DMS153 (cell line): ENCODE measurements at regions not wholly inside any gene's neighbourhood (a gene's known extent, or its start where the extent isn't known, plus 50 kb on each side); places are given as distances from the start of the nearest gene placed in this dataset.
"Not testable (repeated sequence)": the region's sequence is repeated elsewhere in the genome, so short reads cannot be mapped to it uniquely, and the experiment has no call there.

Source experiments
- DNase-seq: peaks from one replicate; lab custom pipeline; 2025; lab: John Stamatoyannopoulos, UW

GRCh38 chr11:38438091-38438490 is 1840.1 kb upstream of the RAG2 start:
- DNase-seq, result no peak

DNA sequence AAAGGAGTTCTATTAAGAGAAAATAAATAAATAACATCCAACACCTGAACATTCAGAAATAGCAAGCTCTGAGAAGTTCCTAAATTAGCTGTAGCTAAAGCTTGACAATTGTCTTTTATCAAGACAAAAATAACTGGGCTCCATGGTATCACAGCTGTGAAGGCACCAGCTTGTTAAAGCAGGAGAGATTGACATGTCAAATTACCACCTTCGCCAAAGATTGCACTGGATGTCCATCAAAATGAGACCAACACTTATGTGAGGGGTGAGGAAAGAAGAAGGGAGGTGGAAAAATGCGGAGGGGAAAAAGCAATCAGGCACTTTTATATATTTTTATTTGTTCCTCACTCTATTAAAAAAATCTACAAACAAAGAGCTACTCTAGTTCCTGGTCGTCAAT is 1827.5 kb upstream of the RAG2 start:
- no peak for DNase-seq

GRCh38 chr11:38423042-38423441 is 1825.0 kb upstream of the RAG2 start:
- no peak for DNase-seq

DNA sequence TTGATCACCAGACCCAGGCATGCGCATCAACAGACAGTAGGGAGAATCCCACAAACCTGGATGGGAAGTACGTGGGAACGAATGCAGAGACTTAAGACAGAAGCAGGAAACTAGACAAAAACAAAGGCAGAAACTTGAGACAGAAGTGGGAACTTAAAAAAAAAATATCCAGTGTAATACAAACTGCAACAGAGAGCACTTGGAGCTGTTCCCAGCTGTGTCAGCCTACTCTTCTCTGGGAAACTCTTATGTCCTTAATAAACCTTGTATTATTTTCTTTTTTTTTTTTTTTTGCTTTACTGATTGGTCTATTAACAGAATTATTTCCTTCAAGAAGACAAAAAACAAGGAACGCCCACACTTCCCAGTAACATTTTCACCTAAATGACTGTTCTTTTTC is 1818.1 kb upstream of the RAG2 start:
- DNase-seq, result no peak

- no peak for DNase-seq
These were observed 1813.1 kb upstream of the RAG2 start for GRCh38 chr11:38411149-38411548.

GRCh38 chr11:38402063-38402462 is 1804.0 kb upstream of the RAG2 start:
- DNase-seq, result no peak

- no peak for DNase-seq
These were observed 1794.1 kb upstream of the RAG2 start for GRCh38 chr11:38392176-38392575.

DNA sequence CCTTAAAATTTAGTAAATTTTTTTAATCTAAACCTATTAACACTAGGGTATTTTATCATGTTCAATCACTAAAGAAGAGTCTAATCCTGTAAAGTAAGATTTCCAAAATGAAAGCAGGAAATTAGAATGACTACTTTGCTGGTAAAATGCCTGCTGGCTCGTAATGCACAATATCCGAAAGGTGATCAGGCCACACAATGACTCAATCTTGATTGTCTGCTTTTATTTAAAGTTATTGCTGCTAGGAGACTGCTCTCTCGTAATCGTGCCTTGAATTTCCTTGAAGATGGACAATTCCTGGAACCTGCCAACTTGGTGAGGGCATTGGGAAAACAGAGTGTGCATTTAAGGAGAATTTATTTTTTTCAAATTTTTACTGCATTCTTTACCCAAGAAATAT is 1786.5 kb upstream of the RAG2 start:
- no peak for DNase-seq

GRCh38 chr11:38365274-38365673 is 1767.2 kb upstream of the RAG2 start:
- DNase-seq, result no peak

- DNase-seq, result no peak
These were observed 1758.2 kb upstream of the RAG2 start for GRCh38 chr11:38356255-38356654.

- DNase-seq, result no peak
These were observed 1747.2 kb upstream of the RAG2 start for GRCh38 chr11:38345286-38345685.

DNA sequence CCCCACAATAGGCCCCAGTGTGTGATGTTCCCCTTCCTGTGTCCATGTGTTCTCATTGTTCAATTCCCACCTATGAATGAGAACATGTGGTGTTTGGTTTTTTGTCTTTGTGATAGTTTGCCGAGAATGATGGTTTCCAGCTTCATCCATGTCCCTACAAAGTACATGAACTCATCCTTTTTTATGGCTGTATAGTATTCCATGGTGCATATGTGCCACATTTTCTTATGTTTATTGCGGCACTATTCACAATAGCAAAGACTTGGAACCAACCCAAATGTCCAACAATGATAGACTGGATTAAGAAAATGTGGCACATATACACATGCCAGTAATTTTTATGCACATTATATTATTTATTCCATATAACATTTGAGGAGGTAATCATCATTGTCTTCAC is 1743.6 kb upstream of the RAG2 start:
- not testable (repeated sequence) for DNase-seq

- no peak for DNase-seq
These were observed 1741.9 kb upstream of the RAG2 start for GRCh38 chr11:38339835-38340440.

DNA sequence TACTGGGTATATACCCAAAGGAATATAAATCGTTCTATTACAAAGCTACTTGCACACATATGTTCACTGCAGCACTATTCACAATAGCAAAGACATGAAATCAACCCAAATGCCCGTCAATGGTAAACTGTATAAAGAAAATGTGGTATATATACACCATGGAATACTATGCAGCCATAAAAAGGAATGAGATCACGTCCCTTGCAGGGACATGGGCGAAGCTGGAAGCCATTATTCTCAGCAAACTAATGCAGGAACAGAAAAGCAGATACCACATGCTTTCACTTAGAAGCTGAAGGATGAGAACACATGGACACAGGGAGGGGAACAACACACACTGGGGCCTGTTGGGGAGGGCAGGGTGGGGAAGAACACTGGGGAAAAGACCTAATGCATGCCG is 1740.0 kb upstream of the RAG2 start:
- DNase-seq, result not testable (repeated sequence)

GRCh38 chr11:38332046-38332445 is 1734.0 kb upstream of the RAG2 start:
- no peak for DNase-seq

- no peak for DNase-seq
These were observed 1732.5 kb upstream of the RAG2 start for GRCh38 chr11:38330578-38330977.

- no peak for DNase-seq
These were observed 1726.1 kb upstream of the RAG2 start for GRCh38 chr11:38323961-38324761.

DNA sequence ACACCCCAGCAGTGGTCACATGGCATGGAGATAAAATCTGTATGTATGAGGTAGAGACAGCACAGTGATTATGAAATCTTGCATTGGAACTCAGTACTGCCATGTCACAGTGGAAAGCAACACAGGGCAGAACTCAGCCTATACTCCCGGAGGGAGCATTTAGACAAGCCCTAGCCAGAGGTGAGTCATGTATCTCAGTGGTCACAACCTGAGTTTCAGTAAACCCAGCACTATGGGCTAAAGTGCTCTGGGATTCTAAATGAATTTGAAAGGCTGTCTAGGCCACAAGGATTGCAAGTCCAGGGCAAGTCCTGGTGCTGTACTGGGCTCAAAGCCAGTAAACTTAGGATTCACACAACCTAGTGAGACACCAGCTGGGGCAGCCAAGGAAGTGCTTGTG is 1717.1 kb upstream of the RAG2 start:
- DNase-seq, result no peak

DNA sequence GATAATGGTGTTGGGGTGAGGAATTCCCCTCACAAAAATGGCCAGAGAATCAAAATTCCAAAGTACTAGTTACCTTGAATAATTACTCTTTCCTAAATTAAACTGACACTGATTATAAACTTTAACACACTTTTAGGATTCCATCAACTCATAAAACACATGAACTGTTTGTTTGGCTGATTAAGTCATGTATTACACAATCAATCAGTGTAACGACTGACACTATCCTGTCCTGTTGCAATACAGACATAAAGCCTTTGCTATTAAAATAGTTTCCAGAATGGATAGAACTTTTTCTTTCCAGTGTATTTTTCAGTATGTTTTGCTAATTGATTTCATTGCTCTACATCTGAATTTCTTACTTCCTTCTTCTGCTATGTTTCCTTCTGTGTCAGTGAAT is 1709.4 kb upstream of the RAG2 start:
- no peak for DNase-seq

- DNase-seq, result no peak
These were observed 1707.6 kb upstream of the RAG2 start for GRCh38 chr11:38305682-38306081.

GRCh38 chr11:38304926-38305325 is 1706.9 kb upstream of the RAG2 start:
- no peak for DNase-seq

- DNase-seq, result no peak
These were observed 1704.5 kb upstream of the RAG2 start for GRCh38 chr11:38302564-38302963.

GRCh38 chr11:38300570-38300969 is 1702.5 kb upstream of the RAG2 start:
- DNase-seq, result no peak

GRCh38 chr11:38296211-38296776 is 1698.3 kb upstream of the RAG2 start:
- no peak for DNase-seq
